ENCODE measurements at regions not wholly inside any gene's neighbourhood (a gene's known extent, or its start where the extent isn't known, plus 50 kb on each side); places are given as distances from the start of the nearest gene placed in this dataset.

DNA sequence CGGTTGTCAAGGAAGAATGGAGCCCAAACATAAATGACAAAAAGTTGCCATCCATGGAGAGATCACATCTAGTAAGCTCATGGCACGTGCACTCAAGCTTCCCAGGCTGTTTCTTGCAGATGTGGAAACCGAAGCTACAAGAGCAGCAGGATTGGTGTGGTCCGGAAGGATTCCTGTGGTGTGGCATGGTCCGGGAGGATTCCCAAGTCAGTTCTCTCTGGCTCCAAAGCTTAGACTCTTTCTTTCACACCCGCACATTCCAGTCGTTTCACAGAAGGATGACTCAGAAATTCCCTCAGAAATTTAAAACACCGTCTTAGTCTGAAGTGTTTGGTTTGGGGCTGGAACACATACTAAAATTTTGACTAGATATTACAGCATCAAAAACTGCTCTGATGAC is 78.0 kb upstream of the DRD2 start:
- no peak overlapping the region for H3K4me3 ChIP-seq (replicated peaks; ENCODE audit: low read depth, low read length)
- DNase-seq (ENCODE audit: extremely low read depth, low read depth), result peak; percentile 94
- TF ChIP-seq CTCF (IDR thresholded peaks at IDR 0.05; ENCODE audit: low read depth, low read length, missing control alignments), result no peak

DNA sequence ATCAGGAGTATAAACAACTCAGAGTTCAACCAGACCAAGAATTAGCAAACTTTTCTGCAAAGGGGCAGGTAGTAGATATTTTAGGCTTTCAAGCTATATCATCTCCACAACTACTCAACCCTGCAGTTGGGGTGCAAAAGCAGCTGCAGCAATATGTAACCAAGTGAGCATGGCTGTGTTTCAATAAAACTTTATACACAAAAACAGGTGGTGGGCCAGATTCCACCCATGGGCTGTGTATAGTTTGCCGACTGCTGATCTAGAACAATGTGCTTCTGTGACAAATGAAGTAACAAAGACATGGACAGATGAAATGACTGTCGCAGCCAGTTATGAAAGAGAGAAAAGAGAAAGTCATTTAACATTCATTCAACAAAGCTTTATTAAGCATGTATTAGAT is 77.1 kb upstream of the DRD2 start:
- no peak for DNase-seq (ENCODE audit: extremely low read depth, low read depth)
- TF ChIP-seq CTCF (IDR thresholded peaks at IDR 0.05; ENCODE audit: low read depth, low read length, missing control alignments), result no peak
- H3K4me3 ChIP-seq (replicated peaks; ENCODE audit: low read depth, low read length), result no peak overlapping the region

- no peak for DNase-seq (ENCODE audit: extremely low read depth, low read depth)
- H3K4me3 ChIP-seq (replicated peaks; ENCODE audit: low read depth, low read length), result no peak overlapping the region
- no peak for TF ChIP-seq CTCF (IDR thresholded peaks at IDR 0.05; ENCODE audit: low read depth, low read length, missing control alignments)
Measured at GRCh38 chr11:113551645-113552044, 76.4 kb upstream of the DRD2 start.

- no peak for TF ChIP-seq CTCF (IDR thresholded peaks at IDR 0.05; ENCODE audit: low read depth, low read length, missing control alignments)
- no peak for DNase-seq (ENCODE audit: extremely low read depth, low read depth)
- no peak overlapping the region for H3K4me3 ChIP-seq (replicated peaks; ENCODE audit: low read depth, low read length)
Measured at GRCh38 chr11:113549611-113550578, 74.7 kb upstream of the DRD2 start.

DNA sequence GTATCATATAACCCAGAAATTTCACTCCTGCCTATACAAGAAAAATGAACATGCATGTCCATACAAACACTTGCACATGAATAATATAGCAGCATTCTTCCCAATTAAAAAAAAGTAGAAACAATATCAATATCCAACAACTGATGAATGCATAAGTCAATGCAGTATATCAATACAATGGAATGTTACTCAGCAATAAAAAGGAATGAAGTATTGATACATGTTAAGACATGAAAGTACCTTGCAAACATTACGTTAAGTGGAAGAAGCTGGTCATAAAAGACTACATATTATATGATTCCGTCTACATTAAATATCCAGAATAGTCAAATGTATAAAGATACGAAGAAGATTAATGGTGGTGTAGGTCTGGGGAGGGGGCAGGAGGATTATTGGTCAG is 73.9 kb upstream of the DRD2 start:
- no peak for DNase-seq (ENCODE audit: extremely low read depth, low read depth)
- no peak for TF ChIP-seq CTCF (IDR thresholded peaks at IDR 0.05; ENCODE audit: low read depth, low read length, missing control alignments)
- H3K4me3 ChIP-seq (replicated peaks; ENCODE audit: low read depth, low read length), result no peak overlapping the region

DNA sequence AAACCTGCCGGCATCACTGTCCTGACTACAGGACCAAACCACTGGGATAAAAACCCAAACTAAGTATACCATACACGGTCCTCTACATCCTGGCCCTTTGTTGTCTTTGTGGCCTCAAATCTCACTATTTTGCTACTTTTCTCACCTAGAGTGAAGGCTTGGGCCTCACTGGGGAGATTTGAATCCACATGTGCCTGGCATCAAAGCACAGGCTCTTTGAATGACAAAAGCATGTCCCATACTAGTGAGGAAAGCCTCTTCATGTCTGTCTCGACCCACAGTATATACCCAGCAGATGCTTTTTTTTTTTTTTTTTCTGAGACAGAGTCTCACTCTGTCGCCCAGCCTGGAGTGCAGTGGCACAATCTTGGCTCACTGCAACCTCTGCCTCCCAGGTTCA is 72.5 kb upstream of the DRD2 start:
- TF ChIP-seq CTCF (IDR thresholded peaks at IDR 0.05; ENCODE audit: low read depth, low read length, missing control alignments), result no peak

More for the DNA sequence above, 72.5 kb upstream of the DRD2 start:
- H3K4me3 ChIP-seq (replicated peaks; ENCODE audit: low read depth, low read length), result no peak overlapping the region
- DNase-seq (ENCODE audit: extremely low read depth, low read depth), result no peak
